ENCODE measurements at regions not wholly inside any gene's neighbourhood (a gene's known extent, or its start where the extent isn't known, plus 50 kb on each side); places are given as distances from the start of the nearest gene placed in this dataset.
A peak's percentile ranks its signal among the peaks of the same experiment; 100 is the strongest.

DNA sequence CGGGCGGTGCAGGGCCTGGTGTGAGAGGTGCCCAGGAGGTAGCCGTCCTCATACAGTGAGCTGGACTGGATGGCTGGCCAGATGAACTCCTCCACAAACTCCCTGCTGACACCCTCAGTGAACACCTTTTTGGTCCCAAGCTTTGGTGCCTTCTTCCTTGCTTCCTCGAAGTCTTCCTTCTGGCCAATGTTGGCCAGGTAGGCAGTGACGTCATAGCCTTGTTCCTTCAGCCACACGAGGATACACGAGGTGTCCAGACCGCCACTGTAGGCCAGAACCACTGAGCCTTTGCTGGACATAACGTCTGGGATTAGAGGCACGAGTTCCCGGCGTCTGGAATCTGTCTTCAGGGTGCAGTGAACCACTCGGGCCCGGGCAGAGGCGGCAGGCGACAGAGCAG is 206.8 kb upstream of the SP4 start:
- DNase-seq = no peak

DNA sequence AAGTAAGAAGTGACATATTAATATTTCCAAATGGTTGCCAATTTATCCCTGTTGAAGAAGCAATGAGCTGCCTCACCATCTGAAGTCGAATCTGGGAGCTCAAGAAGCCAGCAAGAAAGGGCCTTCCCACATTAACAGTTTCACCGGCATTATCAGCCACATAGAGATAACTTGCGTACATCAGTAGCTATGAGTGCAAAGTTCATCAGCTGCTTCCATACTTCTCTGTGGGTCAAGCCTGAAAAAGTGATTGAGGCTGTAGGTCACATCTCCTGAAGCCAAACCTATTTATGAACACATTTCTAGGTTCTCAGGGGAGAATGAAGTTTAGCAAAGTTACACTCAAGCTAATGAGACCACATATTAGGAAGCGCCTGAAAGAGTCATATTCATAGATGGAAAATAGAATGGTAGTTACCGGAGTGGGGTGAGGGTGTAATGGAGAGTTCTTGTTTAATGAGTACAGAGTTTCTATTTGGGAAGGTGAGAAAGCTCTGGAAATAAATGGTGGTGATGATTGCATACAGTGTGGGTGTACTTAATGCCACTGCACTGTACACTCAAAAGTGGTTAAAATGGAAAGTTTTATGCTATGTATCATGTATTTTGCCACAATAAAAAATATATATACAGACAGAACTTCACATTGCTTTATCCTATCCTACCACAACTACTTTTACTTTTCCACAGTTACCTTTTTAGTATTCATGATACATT is 189.3 kb upstream of the SP4 start:
- no peak for DNase-seq

DNA sequence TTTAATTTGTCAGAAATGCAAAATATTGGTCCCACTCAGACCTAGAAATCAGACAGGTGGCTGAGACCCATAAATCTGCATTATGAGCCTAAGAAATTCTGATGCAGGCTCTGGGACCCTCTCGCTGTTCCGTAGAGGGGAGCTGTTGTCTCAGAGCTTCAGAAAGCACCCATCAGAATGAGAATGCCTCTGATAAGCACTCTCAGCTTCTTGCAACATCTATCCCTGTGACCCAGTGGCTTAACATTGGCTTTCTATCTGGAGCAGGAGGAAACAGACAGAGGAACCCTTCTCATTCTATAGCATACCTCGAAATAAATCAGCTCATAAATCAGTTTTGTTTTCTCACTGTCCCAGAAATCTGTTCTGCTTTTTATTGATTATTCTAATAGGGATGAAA is 184.6 kb upstream of the SP4 start:
- no peak for DNase-seq

DNA sequence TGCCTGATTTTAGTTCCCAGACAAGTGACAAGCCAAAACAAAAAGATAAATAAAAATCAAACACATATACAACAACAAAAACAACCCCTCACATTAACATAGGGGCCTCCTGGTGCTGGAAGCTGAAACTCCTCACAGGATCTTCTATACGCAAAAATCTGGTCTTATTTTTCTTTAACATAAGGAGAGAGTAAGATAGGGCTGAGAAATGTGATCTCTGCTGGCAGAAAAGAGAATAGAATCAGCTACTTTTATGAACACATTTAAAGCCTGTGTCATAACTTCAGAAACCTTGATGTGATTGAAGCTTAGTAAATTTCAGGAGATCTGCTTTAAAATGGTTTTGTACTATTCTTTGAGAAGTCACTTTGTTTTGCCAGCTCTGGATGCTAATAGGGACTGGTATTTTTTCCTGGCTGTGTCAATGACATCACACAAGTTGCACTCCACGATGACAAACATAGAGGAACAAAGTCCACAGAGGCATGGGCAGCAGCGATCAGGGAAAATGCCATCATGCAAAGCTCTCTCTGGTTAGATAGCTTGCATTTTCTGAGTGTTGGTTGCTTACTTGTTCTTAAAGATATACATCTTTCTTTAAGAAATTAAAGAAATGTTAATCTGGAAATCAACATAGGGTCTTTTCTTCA is 176.6 kb upstream of the SP4 start:
- no peak for DNase-seq

DNA sequence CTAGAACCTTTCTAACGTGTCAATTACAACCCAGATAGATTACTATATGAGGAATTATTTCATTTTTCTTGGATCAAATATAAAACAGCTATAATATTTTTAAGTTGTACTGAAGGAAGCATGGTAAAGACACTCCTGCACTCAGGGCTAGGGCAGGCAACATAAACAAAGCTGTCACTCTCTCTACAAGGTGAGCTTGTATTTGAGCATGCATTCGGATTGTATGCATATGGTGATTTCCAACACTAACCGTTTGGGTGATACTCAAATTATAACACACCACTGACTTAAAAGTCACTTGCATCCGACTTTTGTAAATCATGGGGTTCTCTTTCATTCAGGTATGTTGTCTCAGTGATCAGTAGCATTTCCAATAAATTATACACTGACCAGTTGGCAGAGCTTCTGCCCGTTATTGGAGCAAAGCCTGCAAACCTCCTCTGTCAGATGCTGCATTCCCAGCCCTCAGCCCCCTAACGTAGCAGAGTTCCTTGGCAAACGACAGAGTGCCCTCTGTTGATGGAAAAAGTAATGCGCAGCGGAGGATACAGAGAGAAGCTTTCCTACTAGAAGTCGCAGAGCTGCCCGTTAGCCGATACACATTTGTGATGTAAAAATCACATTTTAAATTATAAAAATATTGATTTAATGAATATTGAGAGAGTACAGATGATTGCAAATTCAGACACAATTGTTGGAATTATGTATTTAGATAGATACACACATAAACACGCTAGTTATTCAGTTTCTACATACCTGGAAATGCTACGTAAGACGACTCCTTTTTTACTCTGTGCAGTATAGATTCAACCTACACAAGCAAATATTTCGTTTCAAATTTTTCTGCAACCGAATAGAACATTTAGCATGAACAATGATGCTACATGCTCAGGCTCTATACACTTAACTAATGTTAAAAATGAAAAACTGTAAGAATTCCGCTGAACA is 173.9 kb upstream of the SP4 start:
- DNase-seq = peak; percentile 64

DNA sequence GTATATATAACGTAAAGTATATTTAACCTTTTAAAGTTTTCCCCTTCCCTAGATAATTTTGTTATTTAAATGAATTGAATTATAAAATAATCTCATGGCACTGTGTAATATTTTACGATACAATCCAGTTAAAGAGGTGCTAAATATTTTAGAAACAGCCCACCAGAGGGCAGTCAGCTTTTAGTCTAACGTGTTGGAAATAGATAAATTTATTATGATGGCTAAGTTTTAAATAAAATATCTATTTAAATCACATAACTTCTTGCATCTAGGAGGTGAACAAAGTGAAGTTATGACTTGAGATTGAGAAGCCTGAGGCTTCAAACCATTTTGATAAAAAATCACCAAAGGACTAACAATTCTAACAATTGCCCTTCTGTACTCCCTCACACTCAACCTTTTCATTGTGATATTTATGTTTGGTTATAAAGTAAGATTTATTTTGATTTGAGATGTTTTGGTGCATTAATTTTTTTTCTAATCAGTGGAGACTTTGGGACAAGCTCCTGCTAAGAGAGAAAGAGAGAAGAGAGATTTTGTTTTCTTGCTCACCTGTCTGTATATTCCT is 171.5 kb upstream of the SP4 start:
- DNase-seq = no peak

DNA sequence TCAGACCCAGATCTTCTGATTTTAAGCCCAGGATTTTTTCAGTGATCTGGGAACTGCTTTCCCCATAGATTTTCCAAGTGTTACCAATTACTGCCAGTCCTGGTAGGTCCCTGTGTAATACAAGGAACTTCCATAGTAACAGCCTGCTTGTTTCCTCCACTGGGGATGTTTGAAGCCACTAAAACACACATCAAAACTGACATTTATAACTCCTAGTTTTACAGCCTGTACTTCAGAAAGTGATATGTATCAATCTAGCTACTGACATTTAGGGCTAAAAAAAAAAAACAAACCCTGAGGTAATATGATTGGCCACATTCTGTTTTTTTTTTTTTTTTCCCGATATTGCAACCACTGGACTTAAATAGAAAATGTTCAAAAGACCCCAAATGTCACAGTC is 166.9 kb upstream of the SP4 start:
- no peak for DNase-seq

DNA sequence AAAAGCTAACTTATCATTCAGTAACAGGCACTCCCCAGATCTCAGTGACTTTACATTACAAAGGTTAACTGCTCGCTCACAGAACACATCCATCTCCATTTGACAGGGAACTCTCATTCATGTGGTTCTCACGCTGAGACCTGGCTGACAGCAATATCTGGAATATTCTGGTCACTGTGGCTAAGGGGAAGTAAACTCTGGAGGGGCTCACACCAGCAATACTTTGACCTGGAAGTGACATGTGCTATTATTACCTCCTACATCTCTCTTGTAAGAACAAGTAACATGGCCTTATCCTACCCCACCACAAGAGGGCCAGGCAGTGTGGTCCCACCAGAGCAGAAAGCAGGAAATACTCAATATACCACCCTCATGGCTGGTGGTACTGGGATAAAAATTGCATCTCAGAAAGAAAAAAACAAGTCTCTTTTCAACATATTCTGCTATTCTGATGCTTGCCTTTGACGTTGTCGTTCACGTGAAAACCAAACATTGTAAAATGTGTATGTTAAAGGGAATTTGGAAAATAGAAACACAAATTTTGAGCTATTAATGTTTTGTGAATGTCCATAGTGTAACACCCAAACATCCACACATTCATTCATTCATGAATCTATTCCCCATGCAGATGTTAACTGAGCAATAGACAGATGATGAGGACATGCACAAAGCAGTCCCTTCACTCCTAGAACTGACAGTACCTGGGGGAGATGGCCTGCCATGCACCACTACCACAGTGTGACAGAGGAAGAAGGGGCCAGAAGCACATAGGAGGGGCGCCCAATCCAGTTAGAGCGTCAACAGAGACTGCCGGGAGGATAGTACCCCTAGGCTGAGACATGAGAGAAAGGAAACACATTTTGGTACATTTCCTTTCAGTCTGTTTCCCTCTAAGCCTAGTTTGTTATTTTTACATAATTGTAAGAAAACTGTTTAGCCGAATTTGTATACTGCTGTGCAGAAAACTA is 166.0 kb upstream of the SP4 start:
- DNase-seq = no peak

DNA sequence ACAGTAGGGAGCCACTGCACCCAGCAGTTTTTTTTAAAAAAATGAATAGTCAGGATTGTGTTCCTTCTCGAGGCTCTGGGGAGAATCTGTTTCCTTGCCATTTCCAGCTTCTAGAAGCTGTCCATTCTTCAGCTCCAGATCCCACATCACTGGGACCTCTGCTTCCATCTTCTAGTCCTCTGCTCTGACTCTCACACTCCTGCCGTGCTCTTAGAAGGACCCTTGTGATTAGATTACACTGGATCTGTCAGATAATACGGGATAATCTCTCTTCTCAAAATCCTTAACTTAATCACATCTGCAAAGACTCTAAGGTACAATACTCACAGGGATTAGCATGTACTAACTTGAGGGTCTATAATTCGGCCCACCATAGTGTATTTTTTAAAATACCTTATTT is 158.9 kb upstream of the SP4 start:
- DNase-seq = no peak

DNA sequence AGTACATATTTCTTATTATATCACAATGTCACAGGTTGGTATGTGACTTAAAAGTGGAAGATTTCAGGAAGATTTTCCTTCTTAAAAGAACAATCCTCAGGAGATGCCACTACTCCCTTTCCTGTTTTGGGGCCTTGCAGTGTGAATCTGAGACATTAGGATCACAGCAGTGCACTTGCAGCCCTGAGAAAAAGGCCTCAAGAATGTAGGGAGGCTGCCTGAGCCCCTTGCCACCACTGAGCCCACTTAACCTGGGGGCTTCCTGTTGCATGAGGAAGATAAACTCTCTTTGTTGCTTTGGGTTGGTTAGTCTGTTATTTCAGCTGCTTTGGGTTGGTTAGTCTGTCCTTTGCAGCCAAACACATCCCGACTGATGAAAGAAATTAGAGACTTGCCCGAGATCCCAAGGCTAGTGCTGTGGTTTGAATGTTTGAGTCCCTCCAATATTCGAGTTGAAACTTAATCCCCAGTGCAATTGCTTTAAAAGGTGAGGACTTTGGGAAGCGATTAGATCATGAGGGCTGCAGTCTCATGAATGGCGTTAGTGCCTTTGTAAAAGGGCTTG is 151.3 kb upstream of the SP4 start:
- no peak for DNase-seq

DNA sequence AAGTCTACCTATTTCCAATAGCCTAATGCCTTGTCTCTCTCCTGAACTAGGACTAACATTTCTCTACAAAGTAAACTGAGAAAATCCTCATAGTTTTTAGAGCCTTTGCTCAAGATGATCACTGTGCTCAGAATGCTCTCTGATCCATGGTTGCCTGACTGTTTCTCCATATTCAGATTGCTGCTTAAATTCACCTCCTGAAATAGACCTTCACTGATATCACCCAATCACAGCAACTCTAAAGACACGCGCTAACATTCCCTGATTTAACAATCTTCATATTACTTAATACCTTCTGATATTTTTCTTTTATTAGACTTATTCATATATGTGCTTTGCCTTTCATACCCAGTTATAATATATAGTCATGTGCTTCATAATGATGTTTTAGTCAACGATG is 148.9 kb upstream of the SP4 start:
- no peak for DNase-seq

DNA sequence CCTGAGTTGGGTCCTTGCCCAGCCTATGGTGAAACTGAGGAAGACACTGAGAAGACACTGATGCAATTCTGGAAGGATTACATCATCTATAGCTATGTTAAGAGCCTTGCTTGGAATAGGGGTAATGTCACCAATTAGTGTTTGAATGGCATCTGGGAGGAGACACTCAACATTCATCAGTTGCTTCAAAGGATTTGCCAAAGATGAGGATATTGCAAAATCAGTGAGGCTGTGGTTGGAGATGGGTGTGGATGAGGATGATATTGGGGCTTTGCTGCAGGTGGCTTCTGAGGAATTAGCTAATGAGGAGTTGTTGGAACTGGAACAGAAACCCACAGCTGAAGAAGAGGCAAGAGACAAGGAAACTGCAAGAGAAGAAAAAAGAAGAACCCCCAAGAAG is 146.7 kb upstream of the SP4 start:
- DNase-seq = no peak

DNA sequence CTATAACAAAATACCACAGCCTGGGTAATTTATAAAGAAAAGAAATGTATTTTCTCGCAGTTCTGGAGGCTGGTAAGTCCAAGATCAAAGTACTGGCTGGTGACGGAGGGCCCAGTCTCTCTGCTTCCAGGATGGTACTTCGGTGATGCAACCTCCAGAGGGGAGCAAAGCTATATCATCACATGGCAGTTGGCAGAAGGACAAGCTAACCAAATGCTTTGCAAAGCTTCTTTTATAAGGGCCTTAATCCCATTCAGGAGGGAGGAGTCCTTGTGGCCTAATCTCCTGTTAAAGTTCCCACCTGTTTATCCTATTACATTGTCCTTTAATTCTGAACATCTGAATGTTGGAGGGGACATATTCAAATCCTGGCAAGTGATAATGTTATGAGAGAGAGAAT is 134.1 kb upstream of the SP4 start:
- DNase-seq = no peak

DNA sequence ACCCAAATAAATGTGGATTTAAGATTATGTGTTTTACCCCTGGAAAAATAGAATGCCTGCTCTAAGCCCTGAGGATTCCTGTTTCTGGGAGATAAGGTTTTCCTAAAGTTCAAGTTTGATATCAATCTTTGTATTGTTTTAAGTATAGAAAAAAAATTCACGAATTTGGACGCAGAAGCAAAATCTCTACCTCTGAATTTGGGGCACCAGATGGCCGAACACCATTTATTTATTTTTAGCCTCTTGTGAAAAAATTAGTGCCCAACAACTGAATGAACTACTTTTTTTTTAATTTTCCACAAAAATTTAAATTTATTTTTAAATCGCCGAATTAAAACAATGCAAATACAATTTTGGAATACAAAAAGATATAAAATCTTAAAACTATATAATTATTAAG is 128.1 kb upstream of the SP4 start:
- DNase-seq = no peak

DNA sequence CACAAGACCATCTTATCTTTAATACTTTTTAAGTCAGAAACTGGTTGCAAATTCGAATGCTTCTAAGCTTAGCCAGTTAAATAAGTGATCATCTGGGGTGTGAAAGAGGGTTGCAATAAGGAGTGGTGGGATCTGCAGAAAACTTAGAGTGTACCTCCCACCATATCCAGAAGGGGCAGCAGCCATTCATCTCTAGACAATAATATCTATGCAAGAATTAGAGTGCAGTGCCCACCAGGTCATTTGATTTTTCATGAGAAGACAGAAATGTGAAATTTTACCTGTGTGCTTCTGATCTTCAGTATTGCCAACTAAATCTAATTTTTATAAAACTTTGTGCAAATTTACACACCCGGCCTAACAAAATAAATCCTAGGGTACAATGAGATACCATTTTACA is 127.2 kb upstream of the SP4 start:
- DNase-seq = no peak

DNA sequence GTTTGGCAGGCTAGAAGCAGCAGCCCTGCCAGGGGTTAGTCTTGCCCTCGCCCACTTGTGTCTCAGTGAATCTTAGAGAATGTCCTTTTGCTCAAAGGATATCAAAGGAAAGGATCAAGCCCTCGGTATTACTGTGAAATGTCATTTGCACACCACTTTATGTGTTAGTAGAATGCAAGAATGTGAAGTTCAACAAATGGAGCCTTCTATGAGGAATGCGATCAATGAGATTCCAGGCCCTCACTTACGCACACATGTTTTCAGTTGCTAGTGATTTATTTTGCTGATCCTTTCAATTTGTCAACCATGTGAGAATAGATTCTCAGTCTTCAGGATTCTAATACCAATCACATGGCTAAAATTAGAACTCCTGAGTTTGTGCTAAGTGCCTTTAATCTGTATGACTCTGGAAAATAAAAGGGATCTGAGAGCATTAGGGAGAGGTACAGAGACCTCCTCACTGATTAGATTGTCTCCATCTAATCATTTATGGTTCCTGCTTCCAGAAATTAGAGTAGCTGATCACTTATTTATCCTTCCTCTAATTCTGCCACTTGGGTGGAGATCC is 123.0 kb upstream of the SP4 start:
- no peak for DNase-seq

DNA sequence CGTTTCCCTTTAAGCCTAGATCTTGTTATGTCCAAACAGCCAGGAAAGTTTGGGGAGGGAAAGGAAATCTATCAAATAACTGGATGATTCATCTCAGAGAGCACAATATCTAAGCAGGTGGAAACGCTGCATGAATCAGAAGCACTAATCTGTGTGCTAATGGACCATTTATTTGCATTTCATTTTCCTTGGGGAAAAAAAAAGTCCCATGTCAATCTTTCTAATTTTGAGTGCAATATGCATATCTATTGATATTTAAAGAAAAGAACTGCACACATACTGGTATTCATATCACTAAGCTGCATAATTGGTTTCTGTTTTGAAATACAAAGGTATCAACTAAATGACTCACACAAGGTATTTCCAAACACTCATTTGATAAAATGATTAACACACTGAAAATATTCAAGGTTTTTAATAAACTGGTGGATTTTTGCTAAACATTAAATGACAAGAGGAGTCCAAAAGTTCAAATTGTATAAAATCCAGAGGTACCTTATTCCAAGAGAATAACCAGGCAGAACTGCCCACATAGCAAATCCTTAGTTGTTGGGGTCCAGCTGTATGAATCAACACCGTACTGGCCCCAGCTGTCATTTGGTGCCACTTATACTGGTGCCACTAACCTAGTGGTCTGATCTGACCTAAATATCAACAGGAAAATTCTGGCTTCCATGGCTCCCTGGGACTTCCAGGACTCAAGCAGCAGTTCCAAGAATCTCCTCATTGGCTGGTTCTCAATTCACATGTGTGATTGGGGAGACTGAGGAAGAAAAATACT is 122.2 kb upstream of the SP4 start:
- no peak for DNase-seq

DNA sequence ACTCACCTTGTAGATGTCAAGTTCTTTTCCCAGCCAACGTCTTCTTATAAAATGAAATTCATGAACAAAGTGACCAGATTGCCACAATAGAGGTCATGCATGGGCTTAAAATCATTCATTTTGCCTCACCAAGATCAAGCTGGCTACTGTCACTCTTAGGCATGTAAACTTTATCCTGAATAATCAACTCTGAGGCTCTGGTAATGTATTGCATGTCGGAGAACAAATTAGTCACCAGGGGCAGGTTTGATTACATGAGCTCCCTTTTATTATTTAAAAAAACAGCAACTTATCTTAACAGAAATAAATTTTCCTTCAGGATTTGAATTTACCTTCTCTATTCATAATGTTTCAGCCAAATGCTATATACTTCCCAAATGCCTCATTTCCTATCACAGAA is 112.9 kb upstream of the SP4 start:
- DNase-seq = no peak

DNA sequence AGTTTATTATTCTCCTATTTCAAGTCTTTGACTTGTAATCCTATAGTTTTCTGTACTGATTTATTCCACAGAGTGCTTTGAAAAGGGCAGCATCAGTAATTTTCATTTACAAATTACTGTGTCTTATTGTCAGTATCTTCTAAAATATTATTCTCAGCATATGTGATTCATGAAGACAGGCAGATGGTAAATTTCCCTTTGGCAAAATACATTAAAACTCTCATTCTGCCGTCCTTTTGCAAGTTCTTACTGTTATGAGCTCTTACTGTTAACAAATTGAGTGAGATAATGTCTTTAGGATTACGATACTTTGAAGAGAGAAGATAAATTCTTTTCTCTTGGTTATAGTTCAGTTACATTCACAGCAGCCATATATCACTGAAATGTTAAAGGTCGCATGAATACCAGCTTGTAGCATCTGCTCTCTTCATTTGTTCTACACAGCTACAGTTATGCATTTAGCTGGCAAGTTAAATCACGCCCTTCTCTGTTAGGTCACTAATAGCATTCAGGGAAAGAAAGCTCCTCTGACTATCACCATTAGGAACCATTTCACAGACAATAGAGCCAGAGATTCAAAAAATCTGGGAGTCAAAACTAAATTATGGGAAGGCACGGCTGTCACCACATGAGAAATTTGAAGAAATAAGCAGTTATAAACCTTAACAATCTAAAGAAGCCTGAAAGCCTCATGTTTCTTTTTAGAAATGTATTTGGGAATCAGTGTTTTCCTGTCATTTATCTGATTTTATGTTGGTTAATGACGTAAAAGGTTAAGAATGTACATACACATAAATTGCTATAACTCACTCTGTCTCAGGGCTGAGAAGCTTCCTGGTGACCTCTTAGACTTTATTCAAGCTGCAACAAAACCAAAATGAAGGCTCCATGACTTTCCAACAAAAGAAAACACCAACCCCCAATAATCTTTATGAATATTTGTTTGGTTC is 109.6 kb upstream of the SP4 start:
- peak; percentile 20 for DNase-seq

All from right kidney (tissue), 1 donor.